ENCODE measurements at regions not wholly inside any gene's neighbourhood (a gene's known extent, or its start where the extent isn't known, plus 50 kb on each side); places are given as distances from the start of the nearest gene placed in this dataset.
"Not testable (repeated sequence)": the region's sequence is repeated elsewhere in the genome, so short reads cannot be mapped to it uniquely, and the experiment has no call there.

DNA sequence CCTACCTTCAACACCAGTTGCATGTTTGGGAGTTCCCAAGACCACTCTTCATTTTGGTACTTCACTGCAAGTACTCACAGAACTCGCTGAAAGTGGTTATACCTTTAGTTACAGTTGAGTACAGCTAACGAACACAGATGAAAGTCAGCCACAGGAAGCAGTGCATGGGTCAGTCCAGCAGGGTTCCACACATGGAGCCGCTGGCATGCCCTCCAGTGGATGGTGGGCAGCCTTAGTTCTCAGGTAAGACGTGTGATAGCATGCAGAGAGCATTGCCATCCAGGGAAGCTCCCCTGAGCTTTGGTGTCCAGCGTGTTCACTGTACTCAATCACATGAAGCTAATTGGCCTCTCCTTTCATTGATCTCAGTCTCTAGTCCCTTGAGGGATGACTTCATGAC lies 815.3 kb downstream of the RNF144A start:
- DNase-seq, result no peak

DNA sequence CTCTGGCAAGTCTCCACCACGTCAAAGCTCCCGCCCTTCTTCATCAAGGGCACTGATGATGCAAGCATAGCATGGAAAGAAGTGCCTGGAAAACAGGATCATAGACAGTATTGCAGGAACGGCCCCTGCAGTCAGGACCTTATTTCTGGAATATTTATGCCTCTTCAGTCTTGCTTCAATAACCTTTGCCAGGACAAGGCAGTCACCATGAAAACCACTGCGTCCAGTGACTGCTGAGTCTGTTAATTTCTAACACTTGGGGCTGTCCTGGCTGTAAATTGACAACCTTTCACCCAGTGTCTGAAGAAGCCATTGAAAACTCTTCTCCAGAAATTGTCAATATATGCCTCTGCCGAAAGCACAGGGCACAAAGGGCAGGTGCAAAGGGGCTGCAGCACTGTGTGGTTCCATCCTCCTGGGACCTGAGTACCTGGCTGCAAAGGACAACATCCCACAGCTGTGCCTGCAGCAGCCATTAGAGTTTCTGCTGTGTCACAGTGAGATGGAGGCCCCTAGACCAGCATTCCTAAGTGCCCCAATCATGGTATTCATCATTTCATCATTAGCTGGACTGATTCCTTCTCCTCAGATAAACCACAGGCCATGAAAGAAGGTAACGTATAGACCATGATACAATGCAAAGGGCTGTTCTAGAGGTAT lies 819.6 kb downstream of the RNF144A start:
- no peak for DNase-seq

DNA sequence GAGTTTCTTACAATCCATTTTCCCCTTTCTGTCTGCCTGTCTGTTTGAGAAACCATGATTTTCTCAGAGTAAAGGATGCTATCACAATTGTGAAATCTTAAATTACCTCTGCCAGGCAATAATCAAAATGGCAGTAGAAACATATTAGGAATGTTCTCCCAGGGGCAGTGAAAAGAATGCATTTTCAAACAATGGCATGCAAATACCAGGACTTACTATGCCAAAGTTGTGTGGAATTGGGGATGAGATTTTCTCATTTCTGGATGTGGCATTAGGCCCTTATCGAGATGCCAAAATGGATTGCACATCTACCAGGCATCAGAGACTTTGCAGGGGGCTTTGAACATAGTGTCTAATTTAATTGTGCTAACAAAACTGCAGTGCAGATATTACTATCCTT lies 821.4 kb downstream of the RNF144A start:
- no peak for DNase-seq

DNA sequence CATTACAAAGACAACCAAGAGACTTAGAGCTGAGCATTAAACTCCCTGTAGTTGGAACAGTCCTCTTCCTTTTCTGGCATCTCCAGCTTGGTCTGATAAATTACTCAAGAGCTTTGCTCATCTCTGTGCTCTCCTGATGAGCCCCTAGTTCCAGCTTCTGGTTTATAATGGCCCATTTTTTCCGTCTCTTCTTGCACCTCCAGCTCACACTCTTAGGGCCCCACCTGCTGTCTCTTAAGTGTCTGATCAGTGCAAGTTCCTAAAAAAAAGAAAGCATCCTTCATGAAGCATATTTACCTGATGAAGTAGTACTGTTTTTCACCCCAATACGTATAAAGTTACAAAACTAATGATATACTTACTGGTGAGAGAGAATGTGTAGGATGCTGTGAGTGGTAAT lies 822.9 kb downstream of the RNF144A start:
- no peak for DNase-seq

DNA sequence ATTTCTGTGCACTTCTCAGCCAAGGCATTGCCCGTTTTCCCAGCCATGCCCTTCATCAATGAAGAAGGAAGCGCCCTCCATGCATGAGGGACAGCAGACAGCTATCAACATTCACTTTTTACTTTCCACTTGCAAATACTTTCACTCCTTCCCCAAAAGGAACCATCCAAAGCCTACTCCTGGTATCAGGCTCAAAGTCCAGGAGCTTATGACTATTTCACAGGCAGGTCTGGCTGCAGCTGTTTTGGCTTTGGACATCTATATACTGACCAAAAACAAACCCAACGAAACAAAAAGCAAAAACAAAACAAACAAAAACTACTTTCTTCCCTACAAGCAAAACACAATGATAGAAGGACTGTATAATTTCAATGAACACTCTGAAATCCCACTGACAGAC lies 825.1 kb downstream of the RNF144A start:
- DNase-seq, result no peak

DNA sequence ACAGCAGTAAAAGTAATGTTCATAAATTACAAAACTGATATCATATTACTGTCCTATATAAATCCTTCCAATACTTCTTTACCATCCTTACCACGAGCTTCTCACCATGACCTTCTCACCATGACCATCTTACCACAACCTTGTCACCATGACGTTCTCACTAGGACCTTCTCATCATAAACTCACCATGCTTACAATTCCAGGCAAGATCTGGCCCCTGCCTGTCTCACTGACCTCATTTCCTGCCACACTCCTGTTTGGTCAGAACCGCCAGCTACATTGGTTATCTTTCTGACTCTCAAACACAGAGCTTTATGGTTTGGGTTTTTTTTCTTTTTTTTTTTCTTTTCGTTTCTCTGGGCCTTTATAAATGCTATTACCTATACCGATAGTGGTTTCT lies 827.6 kb downstream of the RNF144A start:
- no peak for DNase-seq

DNA sequence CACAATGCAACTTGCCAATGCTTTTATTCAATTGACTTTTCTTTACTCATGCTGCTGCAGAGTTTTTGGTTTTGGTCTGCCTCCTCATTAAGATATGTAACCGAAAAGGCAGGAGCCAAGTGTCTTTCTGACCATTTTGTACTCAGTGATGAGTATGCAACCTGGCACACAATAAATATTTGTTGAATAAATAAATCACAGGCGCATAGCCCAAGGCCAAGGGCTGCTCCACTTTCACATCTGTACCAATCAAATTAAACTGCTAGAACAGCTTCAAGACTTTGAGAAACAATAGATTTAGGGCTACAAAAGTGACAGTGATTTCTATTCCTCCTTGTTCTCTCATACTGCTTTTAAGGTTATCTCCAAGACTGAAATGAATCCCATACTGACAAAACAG lies 828.2 kb downstream of the RNF144A start:
- no peak for DNase-seq

DNA sequence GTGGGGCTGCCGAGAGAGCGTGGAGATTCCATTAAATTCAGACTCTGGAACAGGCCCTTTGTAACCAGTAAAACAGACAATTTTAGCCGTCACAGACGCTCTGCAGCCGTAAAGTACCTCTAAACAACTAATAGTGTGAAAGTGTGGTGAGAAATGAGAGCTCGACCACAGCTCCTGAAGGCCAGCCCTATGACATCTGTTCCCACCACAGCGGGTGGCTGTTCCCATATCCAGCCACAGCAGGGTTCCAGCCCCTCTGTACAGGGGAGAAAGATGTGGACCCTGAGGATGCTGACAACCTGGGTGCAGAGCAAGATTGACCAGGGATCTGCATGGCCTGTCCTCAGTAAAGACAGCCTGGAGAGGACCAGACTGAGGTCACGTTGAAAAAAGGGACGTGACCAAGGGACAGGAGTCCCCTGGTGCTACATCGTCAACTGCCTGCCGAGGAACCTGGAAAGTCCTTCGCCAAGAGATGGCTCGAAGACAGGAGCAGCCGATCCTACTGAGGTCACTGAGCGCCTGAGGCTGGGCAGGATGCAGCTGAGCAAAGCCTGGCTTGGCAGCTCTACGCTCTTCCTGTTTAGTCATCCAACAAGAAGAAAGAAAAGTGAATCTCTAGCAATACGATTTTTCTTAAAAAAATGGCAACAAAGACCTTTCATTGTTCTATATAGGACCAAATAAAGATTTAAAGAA lies 831.7 kb downstream of the RNF144A start:
- DNase-seq, result no peak

DNA sequence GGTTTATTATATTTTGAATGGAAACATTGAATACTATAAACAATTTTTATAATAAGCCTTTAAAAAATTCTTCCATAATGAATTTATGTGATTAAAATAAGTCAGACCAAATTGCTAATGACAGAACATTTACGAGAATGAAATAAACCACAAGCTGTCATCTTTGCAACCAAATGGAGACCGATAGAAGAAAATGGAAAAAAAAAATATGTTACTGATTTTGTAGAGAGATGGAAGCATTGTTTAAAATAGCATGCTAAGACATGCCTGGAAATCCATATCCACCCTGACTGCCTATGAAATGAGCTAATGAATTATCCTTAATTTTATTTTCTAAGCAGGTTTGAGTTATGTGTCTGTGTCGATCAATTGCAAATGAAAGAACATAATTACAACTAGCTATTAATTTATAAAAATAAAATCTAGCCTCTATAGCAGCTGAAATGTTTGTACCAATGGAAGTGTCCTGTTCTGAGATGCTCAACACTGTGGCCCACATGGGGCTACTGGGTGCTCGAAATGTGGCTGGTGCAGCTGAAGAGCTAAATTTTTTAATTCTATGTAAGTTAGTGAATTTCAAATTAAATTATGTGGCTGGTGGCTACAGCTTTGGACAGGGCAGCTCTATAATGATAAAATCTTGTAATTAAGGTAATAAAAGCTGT lies 832.8 kb downstream of the RNF144A start:
- DNase-seq, result no peak

DNA sequence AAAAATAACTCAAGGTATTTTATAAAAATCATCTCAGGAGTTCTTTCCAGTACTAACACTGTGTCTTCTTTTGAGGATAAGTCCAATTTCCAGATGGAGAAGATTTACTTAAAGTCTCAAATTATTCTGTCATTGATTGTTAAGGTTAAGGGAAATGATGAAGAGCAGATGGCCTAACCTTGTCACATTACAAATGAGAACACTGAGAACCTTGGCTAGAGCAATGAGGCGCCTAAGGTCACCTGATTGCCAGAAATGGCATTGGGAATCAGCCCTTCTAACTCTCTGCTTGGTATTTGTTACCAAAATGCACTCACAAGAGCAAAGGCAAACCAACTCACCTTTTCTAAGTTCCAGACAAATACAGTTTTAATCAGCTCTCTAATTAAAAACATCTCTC lies 835.1 kb downstream of the RNF144A start:
- DNase-seq, result no peak

DNA sequence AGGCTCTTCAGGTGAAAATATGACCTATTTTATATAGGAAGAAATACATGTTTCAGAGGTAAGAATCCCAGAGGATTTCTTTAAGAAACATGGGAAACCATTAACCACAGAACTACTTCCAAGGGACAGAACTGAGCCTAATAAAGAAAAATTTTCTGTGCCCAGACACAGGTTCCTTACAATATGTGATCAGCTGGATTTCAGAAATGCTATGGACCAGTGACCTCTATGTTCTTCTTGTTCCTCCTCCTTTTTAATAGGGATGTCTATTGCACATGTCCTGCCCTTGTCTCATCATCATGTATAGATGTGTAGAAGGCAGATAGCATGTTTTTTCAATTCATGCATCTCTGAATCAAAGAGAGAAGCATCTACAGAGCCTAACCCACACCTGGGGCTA lies 836.6 kb downstream of the RNF144A start:
- no peak for DNase-seq

DNA sequence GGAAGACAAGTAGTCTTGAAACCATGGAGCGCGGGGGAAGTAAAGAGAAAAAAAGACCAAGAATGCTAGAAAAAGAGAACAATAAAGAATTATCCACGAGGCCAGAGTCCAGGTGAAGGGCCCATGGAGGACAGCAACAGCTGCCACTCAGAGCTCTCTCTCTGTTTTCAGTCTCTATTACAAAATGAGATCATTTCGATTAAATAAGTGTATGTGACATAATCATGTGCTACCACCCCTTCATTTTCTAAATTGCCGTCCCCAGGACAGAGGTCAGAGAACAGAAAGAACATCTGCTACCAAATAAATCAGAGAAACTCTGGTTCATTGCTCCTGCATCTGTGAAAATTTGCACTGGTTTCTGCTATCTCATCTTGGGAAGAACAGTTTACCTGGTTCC lies 838.7 kb downstream of the RNF144A start:
- no peak for DNase-seq

DNA sequence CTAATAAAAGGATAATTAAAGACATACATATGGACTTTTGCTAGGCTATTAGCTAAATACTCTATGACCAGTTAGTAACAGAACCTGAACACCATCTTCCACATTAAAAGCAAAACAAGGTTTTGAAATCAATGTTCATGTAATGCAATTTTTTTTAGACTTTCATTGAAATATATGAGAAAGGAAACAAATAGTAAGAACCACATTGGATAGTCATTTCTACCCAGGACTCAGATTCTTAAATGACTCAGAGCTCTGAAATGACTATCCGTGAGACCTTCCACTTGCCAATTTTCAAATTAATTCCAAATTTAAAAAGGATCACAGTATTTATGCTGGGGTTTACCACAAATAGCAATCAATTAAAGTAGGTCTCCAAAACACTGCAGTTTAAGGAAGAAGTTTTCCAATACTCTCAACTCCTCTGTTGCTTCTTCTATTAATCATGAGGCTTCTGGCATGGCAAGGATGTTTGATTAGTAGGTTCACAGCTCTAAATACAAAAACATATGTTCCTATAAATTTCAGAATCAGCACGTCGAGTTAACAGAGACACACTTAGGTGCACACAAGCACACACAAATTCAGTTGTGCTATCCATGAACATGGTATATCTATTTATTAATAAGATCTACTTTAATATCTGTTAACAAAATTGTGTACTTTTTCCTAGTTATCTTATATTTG lies 841.0 kb downstream of the RNF144A start:
- no peak for DNase-seq

DNA sequence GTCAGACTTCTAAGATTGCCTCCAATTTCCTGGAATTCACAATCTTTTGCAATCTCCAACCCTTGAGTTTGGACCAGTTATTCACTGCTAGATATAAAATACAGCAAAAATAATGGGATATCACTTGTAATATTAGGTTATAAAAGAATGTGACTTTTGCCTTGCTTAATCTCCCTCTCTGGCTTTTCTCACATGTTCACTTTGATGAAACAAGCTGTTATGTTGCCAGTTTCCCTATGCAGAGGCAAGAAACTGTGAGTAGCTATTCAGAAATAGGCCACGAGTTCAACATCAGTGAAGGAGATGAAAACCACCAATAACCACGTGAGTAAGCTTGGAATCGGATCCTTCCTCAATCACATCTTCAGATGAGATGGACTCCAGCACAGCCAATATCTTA lies 842.7 kb downstream of the RNF144A start:
- DNase-seq, result no peak

DNA sequence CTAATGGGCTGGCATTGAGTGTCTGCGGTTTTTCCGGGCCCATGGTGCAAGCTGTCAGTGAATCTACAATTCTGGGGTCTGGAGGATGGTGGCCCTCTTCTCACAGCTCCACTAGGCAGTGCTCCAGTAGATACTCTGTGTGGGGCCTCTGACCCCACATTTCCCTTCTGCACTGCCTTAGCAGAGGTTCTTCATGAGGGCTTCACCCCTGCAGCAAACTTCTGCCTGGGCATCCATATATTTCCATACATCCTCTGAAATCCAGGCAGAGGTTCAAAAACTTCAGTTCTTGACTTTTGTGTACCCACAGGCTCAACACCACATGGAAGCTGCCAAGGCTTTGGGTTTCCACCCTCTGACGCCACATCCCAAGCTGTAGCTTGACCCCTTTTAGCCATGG lies 846.2 kb downstream of the RNF144A start:
- not testable (repeated sequence) for DNase-seq

DNA sequence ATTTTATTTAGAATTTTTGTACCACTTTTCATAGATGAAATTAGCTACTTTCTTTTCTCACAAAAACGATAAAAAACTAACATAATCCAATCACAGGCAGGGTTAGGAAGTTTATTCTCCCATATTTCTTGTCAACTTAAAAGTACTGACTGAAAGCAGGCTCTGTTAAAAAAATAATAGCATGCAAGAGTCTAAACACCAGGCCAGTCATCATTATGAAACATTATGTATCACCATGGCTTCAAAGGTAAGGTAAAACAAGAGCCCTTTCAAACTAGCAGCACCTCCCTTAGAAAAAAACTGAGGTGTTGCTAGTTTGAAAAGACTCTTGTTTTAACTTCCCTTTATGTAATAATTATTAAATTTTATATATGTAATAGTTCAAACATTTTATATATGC lies 848.0 kb downstream of the RNF144A start:
- no peak for DNase-seq

DNA sequence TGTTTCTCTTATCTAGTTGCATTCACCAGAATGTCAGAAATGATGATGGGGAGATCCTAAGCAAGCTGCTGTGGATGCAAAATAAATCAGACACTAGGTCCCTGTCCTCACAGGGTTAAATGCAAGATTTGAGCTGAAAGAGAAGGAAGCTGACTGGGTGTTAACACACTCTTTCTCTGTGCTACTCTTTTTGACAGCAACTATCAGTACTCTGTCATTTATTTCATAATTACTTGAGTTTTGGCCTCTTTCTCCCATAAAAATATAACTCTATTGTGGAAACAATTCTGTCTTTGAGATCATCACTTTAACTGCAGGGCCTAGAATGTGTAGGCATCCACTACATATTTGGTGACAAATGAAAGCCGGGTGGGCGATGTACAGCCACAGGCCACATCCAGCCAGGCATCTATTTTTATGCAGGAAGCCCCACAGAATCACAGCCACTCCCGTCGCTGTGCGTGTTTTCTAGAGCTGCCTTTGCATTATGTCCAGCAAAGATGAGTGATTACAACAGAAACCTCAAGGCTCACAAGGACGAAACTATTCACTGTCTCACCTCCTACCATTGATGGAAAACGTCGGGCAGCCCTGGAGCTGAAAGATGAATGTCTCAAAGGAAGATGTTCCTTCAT lies 849.0 kb downstream of the RNF144A start:
- no peak for DNase-seq

DNA sequence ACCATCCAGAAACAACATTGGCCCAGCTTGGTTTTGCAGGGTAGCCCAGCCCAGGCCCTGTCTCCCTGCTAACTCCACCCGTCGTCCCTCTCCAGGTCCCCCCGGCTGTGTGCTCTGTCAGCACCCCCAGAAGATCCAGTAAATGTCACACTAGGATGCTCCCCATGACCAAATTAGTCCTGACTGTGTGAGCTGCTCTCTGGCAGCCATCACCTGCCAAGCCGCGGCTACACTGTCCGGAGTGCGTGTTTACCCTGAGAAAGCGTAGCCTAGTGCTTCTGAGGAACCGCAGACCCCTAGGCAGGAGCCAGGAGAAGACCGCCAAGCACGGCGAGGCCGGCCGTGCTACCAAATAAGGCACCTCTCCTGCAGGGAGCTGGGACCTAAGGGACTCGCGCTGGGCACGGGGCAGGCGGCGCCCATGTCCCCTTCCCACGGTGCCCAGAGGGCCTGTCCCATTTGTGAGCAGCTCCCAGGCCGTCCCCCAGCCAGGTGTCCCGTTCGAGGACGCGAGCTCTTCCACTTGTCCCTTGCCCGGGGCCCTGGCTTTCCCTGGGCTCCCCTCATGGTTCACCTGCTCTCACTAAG lies 849.9 kb downstream of the RNF144A start:
- DNase-seq, result no peak

DNA sequence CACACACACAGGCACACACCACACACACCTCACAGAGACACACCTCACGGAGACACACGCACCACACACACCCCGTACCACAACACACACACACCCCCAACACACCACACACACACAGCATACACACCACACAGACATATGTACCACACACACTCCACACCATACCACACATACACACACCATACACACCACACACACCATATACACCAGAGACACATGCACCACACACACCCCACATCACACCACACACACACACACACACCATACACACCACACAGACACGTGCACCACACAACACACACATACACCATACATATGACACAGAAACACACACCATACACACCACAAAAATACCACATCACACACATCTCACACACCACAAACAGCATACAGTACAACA lies 850.7 kb downstream of the RNF144A start:
- no peak for DNase-seq

DNA sequence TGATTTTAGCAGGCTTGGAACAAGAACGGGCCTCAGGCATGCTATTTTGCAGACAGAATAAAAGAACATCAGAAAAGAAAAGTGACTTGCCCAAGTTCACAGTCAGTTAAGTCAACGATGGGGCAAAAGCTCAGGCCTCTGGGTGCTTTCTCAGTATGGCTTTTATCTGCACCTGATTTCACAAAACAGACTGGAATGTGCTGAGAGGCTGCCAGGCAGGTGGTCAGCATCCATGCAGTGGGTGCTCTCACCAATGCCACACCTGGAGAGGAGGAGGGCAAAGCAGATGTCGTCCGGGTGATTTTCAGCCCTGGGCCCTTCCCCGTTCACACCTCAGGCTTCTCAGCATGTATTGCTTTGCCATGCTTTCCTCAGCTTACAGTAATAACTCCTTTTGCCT lies 854.6 kb downstream of the RNF144A start:
- no peak for DNase-seq

DNA sequence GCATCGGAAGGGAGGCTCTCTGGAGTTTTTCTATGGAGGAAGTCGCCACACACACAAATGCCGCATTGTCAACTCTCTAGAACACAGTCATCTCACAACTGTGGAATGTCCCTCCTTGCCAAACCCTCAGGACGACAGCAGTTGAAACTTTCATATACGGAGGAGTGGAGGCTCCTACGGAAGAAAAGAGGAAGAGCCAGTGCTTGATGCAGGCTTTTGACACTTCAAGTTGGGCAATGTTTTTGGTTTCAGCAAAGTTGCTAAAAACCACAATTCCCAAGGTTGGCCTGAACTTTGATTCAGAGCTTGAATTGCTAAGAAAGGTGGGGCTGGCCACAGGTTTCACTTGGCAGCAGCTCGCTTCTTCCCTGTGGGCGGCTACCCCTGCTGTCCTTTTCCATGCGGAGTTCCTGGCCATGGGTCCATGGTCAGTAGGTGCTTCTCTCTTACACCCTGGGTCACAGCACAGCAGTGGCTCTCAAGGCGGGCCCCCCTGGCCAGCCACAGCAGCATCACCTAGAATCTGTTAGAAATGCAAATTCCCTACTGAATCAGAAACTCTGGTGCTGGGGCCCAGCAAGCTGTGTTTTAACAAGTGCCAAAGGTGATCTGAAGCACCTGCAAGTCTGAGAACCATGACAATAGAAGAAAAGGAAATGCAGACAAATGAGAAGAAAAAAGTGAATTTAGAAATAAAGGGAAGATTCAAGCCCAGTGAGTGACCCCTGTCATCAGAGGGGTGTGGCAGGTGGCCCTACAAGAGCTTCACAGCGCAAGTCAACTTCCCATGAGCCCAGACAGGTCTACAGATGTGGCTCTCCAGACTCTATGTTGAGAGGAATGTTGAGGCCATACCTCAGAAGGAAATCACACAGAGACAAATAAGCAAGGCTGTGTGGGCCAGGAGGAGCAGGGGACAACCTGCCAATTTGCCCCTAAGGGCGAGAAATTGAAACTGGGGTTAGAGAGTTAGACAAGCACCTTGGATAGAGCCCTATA lies 856.4 kb downstream of the RNF144A start:
- no peak for DNase-seq

DNA sequence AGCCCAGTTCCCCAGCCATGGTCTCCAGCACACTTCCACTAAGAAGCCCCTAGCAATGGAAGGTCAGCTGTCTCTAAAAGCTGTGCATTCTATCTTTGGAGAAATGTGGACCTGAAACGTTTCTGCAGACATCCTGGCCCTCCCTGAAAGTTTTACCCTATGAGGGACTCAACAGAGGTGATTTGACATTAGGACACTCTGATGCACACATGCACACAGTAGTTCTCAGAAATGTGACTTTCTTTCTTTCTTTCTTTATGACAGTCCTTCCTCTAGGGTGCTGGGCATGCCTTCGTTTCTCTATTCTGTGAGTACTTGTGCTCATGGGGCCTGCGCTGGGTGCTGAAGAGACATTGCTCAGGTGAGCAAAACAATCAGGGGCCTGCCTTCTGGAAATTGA lies 857.3 kb downstream of the RNF144A start:
- no peak for DNase-seq
